SU-DHL-6 (cell line): ENCODE measurements at regions not wholly inside any gene's neighbourhood (a gene's known extent, or its start where the extent isn't known, plus 50 kb on each side); places are given as distances from the start of the nearest gene placed in this dataset.

ENCODE experiments used
- H2AFZ ChIP-seq: fragments of 200-600 bp; sonication (generic); 2 replicates; pipeline ENCODE4 v1.6.1; 2014; ENCODE audit warnings: low read depth, mild to moderate bottlenecking, moderate library complexity, mixed read lengths, antibody characterized with exemption, low read length; ENCODE audit not compliant: severe bottlenecking
- H3F3A ChIP-seq: fragments of 200-600 bp; shearing (Covaris generic); 2 replicates; pipeline ENCODE4 v1.6.0; 2016; ENCODE audit warnings: antibody characterized with exemption, mild to moderate bottlenecking; ENCODE audit not compliant: insufficient read depth
- H3K27ac ChIP-seq: fragments of 200-600 bp; sonication (generic); 2 replicates; pipeline ENCODE4 v1.5.1; 2016; ENCODE audit warnings: low read depth, mild to moderate bottlenecking, low read length, moderate library complexity, mixed read lengths
- H3K27me3 ChIP-seq: fragments of 200-600 bp; sonication (generic), shearing (Covaris generic); 2 replicates; pipeline ENCODE4 v1.6.0; 2014; ENCODE audit warnings: mild to moderate bottlenecking, low read length
- H3K36me3 ChIP-seq: fragments of 200-600 bp; sonication (generic); 2 replicates; pipeline ENCODE4 v1.6.1; 2014; ENCODE audit warnings: mild to moderate bottlenecking, low read length, mixed read lengths
- H3K4me2 ChIP-seq: fragments of 300-600, 200-600 bp; shearing (Covaris generic), sonication (generic); 2 replicates; pipeline ENCODE4 v1.6.0; 2014; ENCODE audit warnings: low read length, low read depth, mild to moderate bottlenecking; ENCODE audit not compliant: poor library complexity, severe bottlenecking
- H3K4me3 ChIP-seq: fragments of 200-600 bp; sonication (generic); 2 replicates; pipeline ENCODE4 v1.5.1; 2014; ENCODE audit warnings: antibody characterized with exemption, low read length, mild to moderate bottlenecking, mixed read lengths; ENCODE audit not compliant: insufficient read depth, poor library complexity, severe bottlenecking
- H3K79me2 ChIP-seq: fragments of 200-600 bp; sonication (generic); 2 replicates; pipeline ENCODE4 v1.6.1; 2014; ENCODE audit warnings: mild to moderate bottlenecking, low read length, moderate library complexity; ENCODE audit not compliant: insufficient read depth
- H3K9ac ChIP-seq: fragments of 200-600 bp; sonication (generic); 2 replicates; pipeline ENCODE4 v1.7.0; 2014; ENCODE audit warnings: mild to moderate bottlenecking, low read length
- H3K9me2 ChIP-seq: fragments of 200-600 bp; sonication (generic); replicated peaks from 2 replicates; pipeline ENCODE4 v1.6.1; 2014; ENCODE audit warnings: low read length; ENCODE audit not compliant: insufficient read depth
- H3K9me3 ChIP-seq: fragments of 200-600 bp; sonication (generic); 2 replicates; pipeline ENCODE4 v1.6.1; 2014; ENCODE audit warnings: low read length, mixed read lengths; ENCODE audit not compliant: insufficient read depth
- H4K20me1 ChIP-seq: fragments of 200-600 bp; sonication (generic); 2 replicates; pipeline ENCODE4 v1.6.1; 2014; ENCODE audit warnings: low read depth, mild to moderate bottlenecking, antibody characterized with exemption, low read length, moderate library complexity, mixed read lengths
- CTCF ChIP-seq: fragments of 200-600 bp; sonication (generic); IDR thresholded peaks from one replicate; pipeline ENCODE4 v1.5.1; 2017; ENCODE audit warnings: antibody characterized with exemption, mild to moderate bottlenecking, low read length, moderate library complexity; ENCODE audit not compliant: insufficient read depth, poor library complexity, severe bottlenecking
- EZH2phosphoT487 ChIP-seq: fragments of 200-600 bp; sonication (generic), shearing (Covaris generic); conservative IDR thresholded peaks from 2 replicates; pipeline ENCODE4 v1.6.1; 2018; ENCODE audit warnings: mild to moderate bottlenecking, antibody characterized with exemption, low read length, moderate library complexity, mixed read lengths

DNA sequence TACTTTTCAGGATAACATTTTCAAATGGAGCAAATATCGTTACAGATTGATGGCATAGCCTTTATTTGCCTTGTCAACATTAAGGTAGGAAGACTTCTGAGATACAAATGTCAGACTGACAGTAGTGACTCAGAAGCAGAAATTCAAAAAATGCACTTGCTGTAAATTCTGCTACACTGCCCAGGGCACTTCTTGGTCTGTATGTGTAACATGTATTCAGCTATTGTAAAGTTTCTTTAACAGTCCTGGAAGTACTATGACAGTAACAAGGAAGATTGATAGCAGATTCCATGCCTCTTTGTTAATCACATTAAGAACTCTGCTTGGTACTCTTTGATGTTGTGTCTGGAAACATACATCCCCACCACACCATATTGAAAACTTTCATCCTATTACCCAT, 69.6 kb upstream of the PCDH18 start:
- TF ChIP-seq CTCF (no peak), EZH2phosphoT487 (no peak)
- Histone ChIP-seq H3F3A (no peaks in the 10 kb centered on the region), H3K4me2 (no peak overlapping the region), H3K36me3 (no peaks in the 10 kb centered on the region), H3K9ac (no peak overlapping the region), H3K9me2 (no peaks in the 10 kb centered on the region), H3K9me3 (no peaks in the 10 kb centered on the region), H2AFZ (no peak overlapping the region), H4K20me1 (no peaks in the 10 kb centered on the region), H3K79me2 (no peaks in the 10 kb centered on the region), H3K4me3 (no peak overlapping the region), H3K27me3 (no peaks in the 10 kb centered on the region), H3K27ac (no peak overlapping the region)

DNA sequence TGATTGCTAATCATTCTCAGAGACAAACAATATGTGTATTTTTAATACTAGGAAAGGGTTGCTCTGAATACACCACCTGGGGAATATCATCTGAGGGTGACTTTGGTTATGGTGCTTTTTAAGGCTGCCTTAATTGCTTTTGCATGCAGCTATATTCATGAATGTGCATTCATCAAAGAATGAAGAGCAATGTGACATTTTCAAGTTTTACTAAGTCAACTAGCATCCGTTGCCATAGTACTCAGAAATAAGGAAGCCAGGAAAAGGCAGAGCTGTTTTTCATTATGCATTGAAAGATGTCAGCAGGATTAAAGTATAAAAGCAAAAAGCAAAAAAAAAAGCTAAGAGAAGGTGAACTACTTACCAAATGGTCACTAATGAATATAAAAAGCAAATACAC, 67.4 kb upstream of the PCDH18 start:
- H3K4me2 ChIP-seq: no peak overlapping the region
- H3K79me2 ChIP-seq: no peaks in the 10 kb centered on the region
- no peaks in the 10 kb centered on the region for H4K20me1 ChIP-seq
- H3K9me3 ChIP-seq: no peaks in the 10 kb centered on the region
- no peak overlapping the region for H3K4me3 ChIP-seq
- H3F3A ChIP-seq: no peaks in the 10 kb centered on the region
- no peak overlapping the region for H3K9ac ChIP-seq
- H3K36me3 ChIP-seq: no peaks in the 10 kb centered on the region
- H3K27me3 ChIP-seq: no peaks in the 10 kb centered on the region
- no peak overlapping the region for H3K27ac ChIP-seq
- H3K9me2 ChIP-seq: no peaks in the 10 kb centered on the region
- no peak for TF ChIP-seq EZH2phosphoT487
- no peak for TF ChIP-seq CTCF
- H2AFZ ChIP-seq: no peak overlapping the region

DNA sequence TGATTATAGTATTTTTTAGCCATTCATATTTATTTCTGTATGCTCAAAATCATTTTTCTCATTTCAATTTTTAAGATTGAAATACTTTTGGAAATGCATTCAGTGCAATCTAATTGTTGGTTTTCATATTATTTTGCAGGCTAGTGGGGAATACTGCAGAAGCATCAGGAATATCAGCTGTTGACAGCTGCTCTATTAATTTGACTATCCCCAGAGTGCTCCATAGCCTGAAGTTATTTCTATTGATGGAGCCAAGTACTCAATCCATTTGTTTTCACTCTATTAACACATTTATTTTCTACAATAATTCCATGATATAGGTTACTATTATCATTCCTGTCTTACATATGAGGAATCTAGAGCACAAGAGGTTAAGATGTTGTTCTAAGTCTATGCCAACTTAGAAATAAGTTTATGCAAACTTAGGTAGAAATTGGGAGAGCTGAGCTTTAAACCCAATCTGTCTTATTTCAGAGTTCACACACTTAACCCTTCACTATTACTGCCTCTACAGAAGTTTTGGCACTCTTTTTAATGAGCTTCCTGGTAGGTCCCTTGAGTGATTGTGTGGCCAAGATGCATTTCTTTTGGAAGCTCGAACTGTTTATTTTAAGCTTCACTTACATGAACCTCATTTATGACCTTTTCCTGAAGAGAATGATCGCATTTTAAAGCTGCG, 65.6 kb upstream of the PCDH18 start:
- H3K4me2 ChIP-seq: no peak overlapping the region

More for the DNA sequence above, 65.6 kb upstream of the PCDH18 start:
- Histone ChIP-seq H2AFZ (no peak overlapping the region), H3K9me3 (no peaks in the 10 kb centered on the region), H3K27ac (no peak overlapping the region), H3K36me3 (no peaks in the 10 kb centered on the region), H3K27me3 (no peaks in the 10 kb centered on the region), H3F3A (no peaks in the 10 kb centered on the region), H3K9ac (no peak overlapping the region), H3K9me2 (no peaks in the 10 kb centered on the region), H4K20me1 (no peaks in the 10 kb centered on the region), H3K79me2 (no peaks in the 10 kb centered on the region), H3K4me3 (no peak overlapping the region)
- TF ChIP-seq EZH2phosphoT487: no peak
- no peak for TF ChIP-seq CTCF
